B cell (primary cell): ENCODE measurements at regions not wholly inside any gene's neighbourhood (a gene's known extent, or its start where the extent isn't known, plus 50 kb on each side); places are given as distances from the start of the nearest gene placed in this dataset.

Source experiments
- ATAC-seq: fragments of 200-7000 bp; cut with Tn5 transposase; one replicate; pipeline ENCODE4 v1.10.0; 2021; ENCODE audit warnings: low read depth, mild to moderate bottlenecking, moderate number of reproducible peaks, moderate library complexity
- CTCF ChIA-PET: fragments of 350-600 bp; sonication (Branson Sonifier 250); formaldehyde crosslinking; loops from one replicate; lab custom pipeline; 2021; ENCODE audit warnings: antibody characterized with exemption, inconsistent platforms; lab: Charles Lee
- POLR2A ChIA-PET: fragments of 350-600 bp; sonication (Branson Sonifier 250); formaldehyde crosslinking; loops from one replicate; lab custom pipeline; 2021; ENCODE audit warnings: antibody characterized with exemption; lab: Charles Lee
- DNase-seq: peaks from one replicate; pipeline ENCODE4 v3.0.0; 2013
- H2AFZ ChIP-seq: 2 replicates; pipeline ENCODE4 v1.6.1; 2012; ENCODE audit warnings: mild to moderate bottlenecking, low read depth, low read length; ENCODE audit not compliant: insufficient read depth, poor library complexity, severe bottlenecking
- H3K27ac ChIP-seq, 2 donors: 1 replicate in 1 of 2; 2 replicates in 1 of 2; pipeline ENCODE4 v1.5.1; 2012 to 2013; ENCODE audit warnings: low read length in 2 of 2, mild to moderate bottlenecking in 2 of 2, moderate library complexity in 1 of 2
- H3K27me3 ChIP-seq, 4 experiments: fragments of 200-600 bp in 1 of 4; sonication (generic) in 1 of 4; replicated peaks in 1 of 4; 1 replicate in 2 of 4; 2 replicates in 2 of 4; pipeline versions ENCODE4 v1.6.1 to v1.7.0; 2013 to 2016; ENCODE audit warnings: low read length in 3 of 4, mild to moderate bottlenecking in 2 of 4, mixed read lengths in 1 of 4, moderate library complexity in 1 of 4; ENCODE audit not compliant: insufficient read depth in 4 of 4, control insufficient read depth in 3 of 4; ENCODE audit errors: control extremely low read depth in 1 of 4
- H3K36me3 ChIP-seq, 2 experiments: replicated peaks in 1 of 2; 1 replicate in 1 of 2; 2 replicates in 1 of 2; pipeline versions ENCODE4 v1.6.1 to v1.7.1; 2013; ENCODE audit warnings: low read length in 1 of 2; ENCODE audit not compliant: insufficient read depth in 2 of 2, control insufficient read depth in 1 of 2; ENCODE audit errors: control extremely low read depth in 1 of 2, extremely low read depth in 1 of 2
- H3K4me1 ChIP-seq, 2 donors: fragments of 200-600 bp in 1 of 2; sonication (generic) in 1 of 2; 1 replicate in 1 of 2; 2 replicates in 1 of 2; pipeline versions ENCODE4 v1.5.1 to v1.6.1; 2013 to 2017; ENCODE audit warnings: low read length in 2 of 2; ENCODE audit not compliant: control insufficient read depth in 2 of 2, insufficient read depth in 2 of 2
- H3K4me2 ChIP-seq: replicated peaks from 2 replicates; pipeline ENCODE3; 2012; ENCODE audit warnings: mild to moderate bottlenecking, low read depth, low read length; ENCODE audit not compliant: poor library complexity, severe bottlenecking
- H3K4me3 ChIP-seq, 5 experiments: fragments of 200-600 bp in 1 of 5; sonication (generic) in 1 of 5; 1 replicate in 3 of 5; 2 replicates in 2 of 5; pipeline versions ENCODE4 v1.5.1 to v1.7.0; 2011 to 2016; ENCODE audit warnings: low read length in 4 of 5, mild to moderate bottlenecking in 4 of 5, low read depth in 2 of 5, control low read depth in 1 of 5, moderate library complexity in 1 of 5; ENCODE audit not compliant: insufficient read depth in 1 of 5; ENCODE audit errors: control extremely low read depth in 1 of 5, extremely low read depth in 1 of 5
- H3K79me2 ChIP-seq: fragments of 200-600 bp; sonication (generic); one replicate; pipeline ENCODE4 v1.6.0; 2016; ENCODE audit warnings: low read length; ENCODE audit not compliant: control insufficient read depth, insufficient read depth
- H3K9ac ChIP-seq: fragments of 200-600 bp; sonication (generic); 2 replicates; pipeline ENCODE4 v1.6.1; 2017; ENCODE audit warnings: mild to moderate bottlenecking, low read length, moderate library complexity
- H3K9me3 ChIP-seq, 3 donors: one replicate each; pipeline versions ENCODE4 v1.6.1 to v1.7.1; 2013; ENCODE audit warnings: low read length in 2 of 3; ENCODE audit not compliant: control insufficient read depth in 2 of 3, insufficient read depth in 1 of 3; ENCODE audit errors: control extremely low read depth in 1 of 3
- H4K20me1 ChIP-seq: 2 replicates; pipeline ENCODE4 v1.6.0; 2012; ENCODE audit warnings: mild to moderate bottlenecking, low read length; ENCODE audit not compliant: insufficient read depth, control insufficient read depth, poor library complexity, severe bottlenecking
- H3K27ac Mint-ChIP-seq: one replicate; pipeline ENCODE4 v1.8.0; 2021; ENCODE audit warnings: mixed read lengths
- H3K27me3 Mint-ChIP-seq: one replicate; pipeline ENCODE4 v1.8.0; 2021; ENCODE audit warnings: mixed read lengths
- H3K4me1 Mint-ChIP-seq: one replicate; pipeline ENCODE4 v1.8.0; 2021; ENCODE audit warnings: mixed read lengths
- H3K4me3 Mint-ChIP-seq: one replicate; pipeline ENCODE4 v1.8.0; 2021; ENCODE audit warnings: mixed read lengths
- H3K9me3 Mint-ChIP-seq: one replicate; pipeline ENCODE4 v1.8.0; 2022; ENCODE audit warnings: mixed read lengths; ENCODE audit not compliant: insufficient read depth
- CTCF ChIP-seq: fragments of 200-600 bp; IDR thresholded peaks from one replicate; pipeline ENCODE4 v1.8.0; 2022; ENCODE audit warnings: antibody characterized with exemption, mild to moderate bottlenecking
- EZH2 ChIP-seq: IDR thresholded peaks from 2 replicates; pipeline ENCODE4 v1.6.1; 2012; ENCODE audit warnings: borderline replicate concordance, low read depth, mild to moderate bottlenecking, moderate library complexity, low read length; ENCODE audit not compliant: insufficient read depth, poor library complexity, severe bottlenecking
- WGBS: methylation state at CpG from one replicate; pipeline ENCODE4 v1.1.5; 2013; ENCODE audit warnings: missing lambda C conversion rate; ENCODE audit not compliant: insufficient coverage; 5-methylcytosine and 5-hydroxymethylcytosine counted together
- intact Hi-C: fragments of 100-400 bp; cut with micrococcal nuclease; formaldehyde crosslinking; loops from one replicate; pipeline ENCODE4 v1.10.0; 2022

DNA sequence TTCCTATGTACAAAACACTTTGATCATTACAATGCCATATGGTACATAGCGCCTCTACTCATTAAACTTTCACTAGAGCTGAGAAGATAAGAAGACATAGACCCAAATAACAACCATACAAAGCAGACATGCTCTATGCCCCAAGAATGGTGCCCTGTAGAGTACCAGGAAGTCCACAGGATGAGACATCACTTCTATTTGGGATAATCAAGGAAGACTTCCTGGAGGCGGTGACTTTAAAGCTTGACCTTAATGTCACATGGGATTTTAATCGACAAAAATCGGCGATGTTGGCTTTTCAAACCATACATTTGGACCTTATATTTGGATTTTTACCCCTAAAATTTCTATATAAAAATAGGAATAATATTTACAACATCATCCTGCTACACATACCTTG, 224.3 kb upstream of the MAP3K1 start:
- H2AFZ ChIP-seq = no peak overlapping the region
- no CpG with 5 or more reads among the region's 5 CpGs for WGBS
- ChIA-PET CTCF (interaction anchor here (1.2 kb wide), 1 partner anchor 11 kb away, joined by 3 read pairs; no protein-coding TSS in a partner anchor), POLR2A (no interaction called here)
- no peak overlapping the region for H3K4me2 ChIP-seq
- no peaks in the 10 kb centered on the region for H3K27me3 ChIP-seq
- Mint-ChIP-seq H3K27ac (peak overlapping the region; percentile 66), H3K27me3 (no peaks in the 10 kb centered on the region), H3K9me3 (no peaks in the 10 kb centered on the region), H3K4me3 (no peak overlapping the region), H3K4me1 (peaks cover 61% of the 10 kb centered on the region)
- H3K9me3 ChIP-seq = no peaks in the 10 kb centered on the region
- H3K4me1 ChIP-seq = peaks cover 54 to 59% of the 10 kb centered on the region in 2 donors
- no peak for DNase-seq
- intact Hi-C loops = no loop called here
- no peak overlapping the region for H3K4me3 ChIP-seq
- TF ChIP-seq CTCF (no peak), EZH2 (no peak)
- H3K79me2 ChIP-seq = no peaks in the 10 kb centered on the region
- no peak overlapping the region for H3K9ac ChIP-seq
- no peaks in the 10 kb centered on the region for H4K20me1 ChIP-seq
- no peaks in the 10 kb centered on the region for H3K36me3 ChIP-seq
- peak overlapping the region; percentile 41 to 99 for H3K27ac ChIP-seq
- ATAC-seq = no peak

GRCh38 chr5:56589481-56589860, 225.9 kb upstream of the MAP3K1 start:
- ChIA-PET CTCF (interaction anchor here (0.7 to 2.2 kb wide), 16 partner anchors 16 to 319 kb away, joined by 3 to 22 read pairs (median 4); no protein-coding TSS in a partner anchor), POLR2A (interaction anchor here (0.6 to 2.3 kb wide), 8 partner anchors 18 to 248 kb away, joined by 3 to 25 read pairs (median 10); no protein-coding TSS in a partner anchor)
- Mint-ChIP-seq H3K4me1 (peaks cover 72% of the 10 kb centered on the region), H3K9me3 (no peaks in the 10 kb centered on the region), H3K4me3 (peak overlapping the region; percentile 59), H3K27ac (peak overlapping the region; percentile 96), H3K27me3 (no peaks in the 10 kb centered on the region)
- H3K4me3 ChIP-seq = peak overlapping the region in 3 of 5 experiments; percentile 22 to 41 (median 25)
- H3K9me3 ChIP-seq = peaks cover 0 to 5% (median 1%) of the 10 kb centered on the region in 3 donors
- intact Hi-C loops = loop anchor here (1.0 to 10.0 kb wide), 7 partner anchors 81 to 595 kb away; partner anchors contain the start of gene IL6ST
- TF ChIP-seq CTCF (no peak), EZH2 (no peak)
- H3K36me3 ChIP-seq = no peaks in the 10 kb centered on the region
- peaks cover 58 to 62% of the 10 kb centered on the region in 2 donors for H3K4me1 ChIP-seq
- no peak overlapping the region for H2AFZ ChIP-seq
- H3K27me3 ChIP-seq = no peaks in the 10 kb centered on the region
- ATAC-seq (no peak), DNase-seq (no peak)
- peak overlapping the region; percentile 67 for H3K9ac ChIP-seq
- no peaks in the 10 kb centered on the region for H4K20me1 ChIP-seq
- no peaks in the 10 kb centered on the region for H3K79me2 ChIP-seq
- peak overlapping the region; percentile 74 for H3K4me2 ChIP-seq
- WGBS = 82% methylated on average over 5 of the region's 6 CpGs
- peak overlapping the region; percentile 99 to 100 for H3K27ac ChIP-seq
